H9 (cell line): ENCODE measurements at regions not wholly inside any gene's neighbourhood (a gene's known extent, or its start where the extent isn't known, plus 50 kb on each side); places are given as distances from the start of the nearest gene placed in this dataset.

Experiments
- DNase-seq: peaks from one replicate; pipeline ENCODE4 v3.0.0-alpha.2; 2017
- H2AFZ ChIP-seq: one replicate; pipeline ENCODE4 v1.6.1; 2013; ENCODE audit warnings: mild to moderate bottlenecking, low read length, control low read depth, moderate library complexity
- H2AK5ac ChIP-seq: 2 replicates; pipeline ENCODE4 v1.6.1; 2013; ENCODE audit warnings: low read length, control low read depth, mixed read lengths; ENCODE audit not compliant: insufficient read length
- H2BK120ac ChIP-seq: one replicate; pipeline ENCODE4 v1.6.1; 2013; ENCODE audit warnings: low read depth, mild to moderate bottlenecking, low read length, control low read depth, inconsistent platforms; ENCODE audit not compliant: poor library complexity, severe bottlenecking
- H2BK12ac ChIP-seq: 2 replicates; pipeline ENCODE4 v1.6.1; 2013; ENCODE audit warnings: low read length, control low read depth, mixed read lengths, low read depth; ENCODE audit not compliant: insufficient read length
- H2BK15ac ChIP-seq: 2 replicates; pipeline ENCODE4 v1.6.1; 2013; ENCODE audit warnings: low read depth, low read length, control low read depth
- H2BK20ac ChIP-seq: one replicate; pipeline ENCODE4 v1.6.1; 2013; ENCODE audit warnings: low read depth, mild to moderate bottlenecking, low read length, control low read depth, inconsistent platforms; ENCODE audit not compliant: poor library complexity, severe bottlenecking
- H2BK5ac ChIP-seq: 2 replicates; pipeline ENCODE4 v1.6.1; 2013; ENCODE audit warnings: low read length, control low read depth, mixed read lengths; ENCODE audit not compliant: insufficient read length
- H3K14ac ChIP-seq: 2 replicates; pipeline ENCODE4 v1.6.1; 2013; ENCODE audit warnings: low read length, control low read depth; ENCODE audit not compliant: insufficient read depth
- H3K18ac ChIP-seq: 2 replicates; pipeline ENCODE4 v1.6.1; 2013; ENCODE audit warnings: low read depth, mild to moderate bottlenecking, mixed read lengths, low read length, control low read depth; ENCODE audit not compliant: insufficient read length
- H3K23ac ChIP-seq: 2 replicates; pipeline ENCODE4 v1.6.1; 2013; ENCODE audit warnings: low read length, control low read depth, mixed read lengths, low read depth; ENCODE audit not compliant: insufficient read length
- H3K23me2 ChIP-seq: 2 replicates; pipeline ENCODE4 v1.6.1; 2013; ENCODE audit warnings: low read depth, mild to moderate bottlenecking, mixed read lengths, low read length, control low read depth; ENCODE audit not compliant: insufficient read length, poor library complexity, severe bottlenecking
- H3K27ac ChIP-seq: 2 replicates; pipeline ENCODE4 v1.5.1; 2013; ENCODE audit warnings: low read length, control low read depth, mixed read lengths, low read depth; ENCODE audit not compliant: insufficient read length
- H3K27me3 ChIP-seq: 2 replicates; pipeline ENCODE4 v1.6.1; 2013; ENCODE audit warnings: low read length, control low read depth, inconsistent platforms; ENCODE audit not compliant: insufficient read depth
- H3K4ac ChIP-seq: 2 replicates; pipeline ENCODE4 v1.6.1; 2013; ENCODE audit warnings: low read depth, mild to moderate bottlenecking, control low read depth, inconsistent platforms, low read length, moderate library complexity
- H3K4me1 ChIP-seq: 2 replicates; pipeline ENCODE4 v1.6.1; 2013; ENCODE audit warnings: low read length, control low read depth, inconsistent platforms; ENCODE audit not compliant: insufficient read depth
- H3K4me2 ChIP-seq: 2 replicates; pipeline ENCODE4 v1.6.1; 2013; ENCODE audit warnings: low read length, control low read depth, mixed read lengths; ENCODE audit not compliant: insufficient read length, insufficient read depth
- H3K56ac ChIP-seq: 2 replicates; pipeline ENCODE4 v1.6.1; 2013; ENCODE audit warnings: low read depth, mild to moderate bottlenecking, mixed read lengths, low read length, control low read depth; ENCODE audit not compliant: insufficient read length
- H3K79me1 ChIP-seq: 2 replicates; pipeline ENCODE4 v1.6.1; 2013; ENCODE audit warnings: low read depth, mild to moderate bottlenecking, moderate library complexity, low read length, control low read depth, inconsistent platforms; ENCODE audit not compliant: insufficient read depth, poor library complexity, severe bottlenecking
- H3K79me2 ChIP-seq: 2 replicates; pipeline ENCODE4 v1.6.1; 2013; ENCODE audit warnings: low read length, control low read depth, inconsistent platforms; ENCODE audit not compliant: insufficient read depth
- H3K9ac ChIP-seq: 2 replicates; pipeline ENCODE4 v1.6.1; 2013; ENCODE audit warnings: low read length, control low read depth, mixed read lengths; ENCODE audit not compliant: insufficient read length; ENCODE audit errors: extremely low read depth
- H3K9me3 ChIP-seq: one replicate; pipeline ENCODE4 v1.6.1; 2013; ENCODE audit warnings: low read depth, low read length, inconsistent platforms; ENCODE audit not compliant: control insufficient read depth
- H3T11ph ChIP-seq: one replicate; pipeline ENCODE4 v1.6.1; 2013; ENCODE audit warnings: mild to moderate bottlenecking, low read length, control low read depth, inconsistent platforms
- H4K20me1 ChIP-seq: one replicate; pipeline ENCODE4 v1.6.1; 2013; ENCODE audit not compliant: control insufficient read depth, insufficient read length, insufficient read depth
- H4K5ac ChIP-seq: 2 replicates; pipeline ENCODE4 v1.6.1; 2013; ENCODE audit warnings: low read depth, mild to moderate bottlenecking, mixed read lengths, low read length, control low read depth; ENCODE audit not compliant: insufficient read length
- H4K8ac ChIP-seq: replicated peaks from 2 replicates; pipeline ENCODE4 v1.6.1; 2013; ENCODE audit warnings: low read length, control low read depth, mixed read lengths, low read depth; ENCODE audit not compliant: insufficient read length
- H4K91ac ChIP-seq: 2 replicates; pipeline ENCODE4 v1.6.1; 2013; ENCODE audit warnings: low read depth, mild to moderate bottlenecking, moderate library complexity, mixed read lengths, low read length, control low read depth; ENCODE audit not compliant: insufficient read length
- H3K27ac Mint-ChIP-seq, 3 experiments: 2 replicates in 2 of 3; 3 replicates in 1 of 3; pipeline ENCODE4 v1.8.0; 2020 to 2021; ENCODE audit warnings: mixed read lengths in 3 of 3, mild to moderate bottlenecking in 1 of 3, moderate library complexity in 1 of 3
- H3K27me3 Mint-ChIP-seq: 2 replicates; pipeline ENCODE4 v1.8.0; 2021; ENCODE audit warnings: low read depth, mild to moderate bottlenecking, moderate library complexity, mixed read lengths
- H3K36me3 Mint-ChIP-seq, 3 experiments: 2 replicates in 2 of 3; 3 replicates in 1 of 3; pipeline ENCODE4 v1.8.0; 2020 to 2021; ENCODE audit warnings: low read depth in 3 of 3, mixed read lengths in 3 of 3; ENCODE audit not compliant: insufficient read depth in 1 of 3
- H3K4me1 Mint-ChIP-seq, 2 experiments: 2 replicates each; pipeline ENCODE4 v1.8.0; 2020; ENCODE audit warnings: mixed read lengths in 2 of 2
- H3K4me3 Mint-ChIP-seq, 2 experiments: 2 replicates in 1 of 2; 3 replicates in 1 of 2; pipeline ENCODE4 v1.8.0; 2020 to 2021; ENCODE audit warnings: mild to moderate bottlenecking in 2 of 2, mixed read lengths in 2 of 2, moderate library complexity in 1 of 2
- H3K9me3 Mint-ChIP-seq, 2 experiments: 2 replicates in 1 of 2; 3 replicates in 1 of 2; pipeline ENCODE4 v1.8.0; 2020; ENCODE audit warnings: mild to moderate bottlenecking in 2 of 2, mixed read lengths in 2 of 2, moderate library complexity in 1 of 2
- WGBS: extraction: QIAGEN DNeasy Blood & Tissue Kit; methylation state at CpG from one replicate; pipeline ENCODE4 v1.1.7; 2013; ENCODE audit warnings: missing lambda C conversion rate, low lambda C conversion rate, mixed read lengths; ENCODE audit not compliant: insufficient read length; ENCODE audit errors: extremely low coverage; 5-methylcytosine and 5-hydroxymethylcytosine counted together
- TF ChIP-seq, protein P1 (sequence below): fragments of 200-600 bp; sonication (generic); conservative IDR thresholded peaks from 3 replicates; pipeline ENCODE4 v1.8.0; 2021; ENCODE audit warnings: antibody characterized with exemption, mild to moderate bottlenecking

GRCh38 chr2:125280265-125280664 lies 1255.2 kb downstream of the CNTNAP5 start:
- H2BK20ac ChIP-seq, result no peak overlapping the region
- H2BK15ac ChIP-seq, result no peak overlapping the region
- TF ChIP-seq, protein P1, sequence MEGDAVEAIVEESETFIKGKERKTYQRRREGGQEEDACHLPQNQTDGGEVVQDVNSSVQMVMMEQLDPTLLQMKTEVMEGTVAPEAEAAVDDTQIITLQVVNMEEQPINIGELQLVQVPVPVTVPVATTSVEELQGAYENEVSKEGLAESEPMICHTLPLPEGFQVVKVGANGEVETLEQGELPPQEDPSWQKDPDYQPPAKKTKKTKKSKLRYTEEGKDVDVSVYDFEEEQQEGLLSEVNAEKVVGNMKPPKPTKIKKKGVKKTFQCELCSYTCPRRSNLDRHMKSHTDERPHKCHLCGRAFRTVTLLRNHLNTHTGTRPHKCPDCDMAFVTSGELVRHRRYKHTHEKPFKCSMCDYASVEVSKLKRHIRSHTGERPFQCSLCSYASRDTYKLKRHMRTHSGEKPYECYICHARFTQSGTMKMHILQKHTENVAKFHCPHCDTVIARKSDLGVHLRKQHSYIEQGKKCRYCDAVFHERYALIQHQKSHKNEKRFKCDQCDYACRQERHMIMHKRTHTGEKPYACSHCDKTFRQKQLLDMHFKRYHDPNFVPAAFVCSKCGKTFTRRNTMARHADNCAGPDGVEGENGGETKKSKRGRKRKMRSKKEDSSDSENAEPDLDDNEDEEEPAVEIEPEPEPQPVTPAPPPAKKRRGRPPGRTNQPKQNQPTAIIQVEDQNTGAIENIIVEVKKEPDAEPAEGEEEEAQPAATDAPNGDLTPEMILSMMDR, result no peak
- no peaks in the 10 kb centered on the region for H3K9me3 ChIP-seq
- H3K27me3 ChIP-seq, result no peaks in the 10 kb centered on the region
- no peak overlapping the region for H3K4me2 ChIP-seq
- H3K79me1 ChIP-seq, result no peaks in the 10 kb centered on the region
- H4K5ac ChIP-seq, result no peak overlapping the region
- no peaks in the 10 kb centered on the region for H3K23me2 ChIP-seq
- H3K9me3 Mint-ChIP-seq, result no peaks in the 10 kb centered on the region
- H3K9ac ChIP-seq, result no peak overlapping the region
- H4K91ac ChIP-seq, result no peak overlapping the region
- H3K79me2 ChIP-seq, result no peaks in the 10 kb centered on the region
- H3T11ph ChIP-seq, result no peak overlapping the region
- H3K4me3 Mint-ChIP-seq, result no peak overlapping the region
- H2BK120ac ChIP-seq, result no peak overlapping the region
- H3K56ac ChIP-seq, result no peak overlapping the region
- no CpG with 5 or more reads among the region's 2 CpGs for WGBS
- H3K4me1 Mint-ChIP-seq, result no peaks in the 10 kb centered on the region; a peak in 2 of 4 replicates
- H3K27me3 Mint-ChIP-seq, result no peaks in the 10 kb centered on the region
- H2BK5ac ChIP-seq, result no peak overlapping the region
- DNase-seq, result no peak
- H3K27ac Mint-ChIP-seq, result no peak overlapping the region
- H3K27ac ChIP-seq, result no peak overlapping the region
- no peak overlapping the region for H2BK12ac ChIP-seq
- no peaks in the 10 kb centered on the region for H4K20me1 ChIP-seq
- no peak overlapping the region for H2AFZ ChIP-seq
- H3K4me1 ChIP-seq, result no peaks in the 10 kb centered on the region
- H3K23ac ChIP-seq, result no peak overlapping the region
- H4K8ac ChIP-seq, result no peak overlapping the region
- no peak overlapping the region for H3K14ac ChIP-seq
- peaks cover 0 to 3% (median 0%) of the 10 kb centered on the region in 3 experiments; a peak in 2 of 7 replicates for H3K36me3 Mint-ChIP-seq
- H2AK5ac ChIP-seq, result no peak overlapping the region
- H3K18ac ChIP-seq, result no peak overlapping the region
- H3K4ac ChIP-seq, result no peak overlapping the region
